Cardiac septum (tissue), 1 donor: ENCODE measurements at regions not wholly inside any gene's neighbourhood (a gene's known extent, or its start where the extent isn't known, plus 50 kb on each side); places are given as distances from the start of the nearest gene placed in this dataset.

Source experiments
- DNase-seq: peaks from one replicate; pipeline ENCODE4 v3.0.0-alpha.2; 2020; ENCODE audit warnings: low spot score
- intact Hi-C: fragments of 100-400 bp; cut with DNase I; formaldehyde crosslinking; loops from one replicate; pipeline ENCODE4 v1.14.0; 2022
- donor health status: DM: no; HTN: no; CAD: no.

DNA sequence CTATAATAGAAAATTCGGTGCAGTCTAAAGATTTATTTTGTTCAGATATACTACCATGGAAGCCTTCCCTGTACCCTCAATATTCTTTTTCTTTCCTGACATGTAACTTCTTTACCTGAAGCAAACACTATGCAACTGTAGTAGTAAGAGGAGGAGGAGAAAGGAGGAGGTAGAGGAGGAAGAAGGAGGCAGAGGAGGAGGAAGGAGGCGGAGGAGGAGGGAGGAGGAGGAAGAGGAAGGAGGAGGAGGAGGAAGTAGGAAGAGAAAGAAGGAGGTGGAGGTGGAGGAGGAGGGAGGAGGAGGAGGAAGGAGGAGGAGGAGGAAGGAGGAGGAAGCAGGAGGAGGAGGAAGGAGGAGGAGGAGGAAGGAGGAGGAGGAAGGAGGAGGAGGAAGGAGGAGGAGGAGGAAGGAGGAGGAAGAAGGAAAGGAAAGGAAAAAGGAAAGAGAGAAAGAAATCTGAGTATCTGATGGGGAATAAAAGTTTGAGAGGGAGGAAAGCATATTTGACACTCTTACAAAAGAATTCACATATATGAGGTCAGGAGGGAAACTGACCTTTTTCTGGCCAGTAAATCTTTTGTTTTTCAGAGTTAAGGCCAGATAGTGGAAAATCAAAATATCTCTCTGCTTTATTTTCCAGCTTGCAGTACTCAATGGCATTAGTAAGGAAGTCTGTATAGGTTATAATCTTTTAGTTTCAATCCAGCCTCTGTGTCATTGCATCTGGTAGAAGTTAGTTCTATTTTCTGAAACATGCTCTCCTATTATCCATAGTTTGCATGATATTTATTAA is 114.5 kb upstream of the LPAR1 start:
- intact Hi-C loops, result no loop called here

GRCh38 chr9:111151537-111151936 is 113.3 kb upstream of the LPAR1 start:
- intact Hi-C loops, result no loop called here
- DNase-seq, result no peak

More for the DNA sequence above, 114.5 kb upstream of the LPAR1 start:
- DNase-seq, result no peak

DNA sequence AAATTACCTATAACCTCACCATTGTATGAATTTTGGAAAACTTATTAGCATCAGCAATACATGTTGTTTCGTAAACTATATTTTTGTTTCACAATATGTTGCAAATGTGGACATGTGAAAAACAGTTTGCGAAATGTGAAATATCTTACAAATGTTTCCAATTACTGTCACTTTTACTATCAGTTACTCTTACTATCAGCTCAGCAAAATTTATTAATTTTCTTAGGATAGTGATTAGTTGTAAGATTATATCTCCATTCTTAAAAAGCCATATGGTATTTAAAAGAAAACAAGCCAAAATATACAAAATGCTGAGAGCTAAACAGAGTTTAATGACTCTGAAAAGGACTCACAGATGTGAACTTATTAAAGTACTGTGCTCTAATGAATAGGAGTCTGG is 111.9 kb upstream of the LPAR1 start:
- intact Hi-C loops, result no loop called here
- DNase-seq, result no peak

DNA sequence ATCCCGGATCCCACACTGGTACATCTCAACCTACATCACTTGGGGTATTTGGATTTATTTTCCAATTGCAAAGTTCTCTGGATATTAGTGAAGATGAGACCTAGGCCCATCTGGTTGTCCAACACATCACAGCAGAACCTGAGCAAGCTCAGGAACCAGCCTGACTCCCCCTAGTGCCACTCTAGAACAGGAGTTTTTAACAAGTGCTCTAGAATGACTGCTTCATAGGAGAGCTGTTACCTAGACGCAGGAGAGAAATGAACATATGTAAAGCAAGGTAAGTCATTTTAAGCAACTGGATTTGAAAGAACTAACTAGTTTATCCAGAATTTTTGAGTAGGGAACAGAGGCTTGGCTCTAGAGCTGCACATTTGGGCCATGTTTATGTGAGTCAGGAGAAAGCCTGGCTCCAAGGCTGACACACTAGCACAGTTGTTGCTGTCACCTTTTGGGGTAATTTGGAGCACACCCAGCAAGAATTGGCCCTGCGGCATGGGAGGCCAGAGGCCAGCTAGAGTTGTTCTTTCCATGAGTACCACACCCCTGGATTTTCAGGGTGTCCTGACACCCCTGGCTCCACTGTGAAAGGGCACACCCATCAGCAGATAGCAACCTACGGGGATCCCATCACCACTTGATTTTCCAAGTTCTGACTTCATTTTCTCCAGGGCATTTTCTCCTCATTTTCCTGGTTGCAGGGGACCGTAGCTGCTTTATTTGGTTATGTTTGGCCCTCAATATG is 110.9 kb upstream of the LPAR1 start:
- DNase-seq, result no peak
- intact Hi-C loops, result no loop called here

GRCh38 chr9:111148052-111149017 is 110.1 kb upstream of the LPAR1 start:
- intact Hi-C loops, result no loop called here
- no peak for DNase-seq

DNA sequence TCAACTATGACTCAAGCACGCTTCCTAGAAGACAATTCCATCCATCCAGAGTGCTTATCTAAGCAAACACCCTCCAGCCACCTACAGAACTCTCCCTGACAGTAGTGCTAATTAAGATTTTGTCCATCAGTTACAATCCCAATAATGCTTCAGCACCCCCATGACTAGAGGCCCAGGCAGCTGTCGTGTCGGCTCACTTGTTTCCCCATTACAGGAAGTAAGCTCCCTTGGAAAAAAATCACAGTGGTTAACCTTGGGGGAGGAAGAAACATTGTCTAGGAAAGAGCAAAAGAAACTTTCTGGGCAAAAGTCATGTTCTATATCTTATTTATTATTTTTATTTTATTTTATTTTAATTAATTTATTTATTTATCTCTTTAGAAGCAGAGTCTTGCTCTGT is 108.8 kb upstream of the LPAR1 start:
- DNase-seq, result no peak
- intact Hi-C loops, result no loop called here

DNA sequence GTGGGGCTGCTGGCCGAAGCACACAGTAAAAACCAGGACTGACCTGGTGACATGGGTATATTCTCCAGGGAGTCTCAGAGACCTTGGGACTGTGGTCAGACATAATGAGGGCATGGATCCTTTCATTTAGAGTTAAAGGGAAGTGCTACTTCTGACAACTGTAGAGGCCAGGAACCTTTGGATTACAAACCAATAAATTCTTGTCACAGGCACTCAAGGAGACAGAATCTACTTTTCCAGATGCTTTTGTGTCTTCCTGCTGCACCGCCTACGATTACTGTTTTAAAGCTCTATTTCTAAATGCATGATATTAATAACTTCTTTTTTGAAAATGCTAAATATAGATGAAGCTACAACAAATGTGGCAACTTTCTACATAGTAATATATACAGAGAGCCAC is 106.5 kb upstream of the LPAR1 start:
- intact Hi-C loops, result no loop called here
- no peak for DNase-seq

GRCh38 chr9:111136180-111136579 is 97.9 kb upstream of the LPAR1 start:
- DNase-seq, result no peak
- intact Hi-C loops, result no loop called here

DNA sequence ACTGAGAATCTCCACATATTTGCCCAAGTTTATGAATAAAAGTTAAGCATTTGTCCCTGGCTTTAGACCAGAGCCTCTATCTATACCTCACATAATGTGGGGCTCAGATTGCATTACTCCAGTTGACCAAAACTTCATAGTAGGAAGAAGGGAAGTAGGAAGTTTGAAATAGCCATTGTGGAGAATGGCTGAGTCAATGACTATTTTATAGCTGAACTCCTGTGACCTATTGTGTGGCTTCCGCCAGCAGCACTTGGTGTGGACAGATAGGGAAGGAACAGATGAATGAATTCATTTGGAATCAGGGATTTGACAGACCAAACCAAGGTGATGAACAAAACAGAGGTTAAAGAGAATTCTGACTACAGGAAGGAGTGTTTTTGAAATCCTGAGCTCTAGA is 92.9 kb upstream of the LPAR1 start:
- DNase-seq, result no peak
- intact Hi-C loops, result no loop called here

- no peak for DNase-seq
Observed at GRCh38 chr9:111120526-111120925, 82.3 kb upstream of the LPAR1 start.

DNA sequence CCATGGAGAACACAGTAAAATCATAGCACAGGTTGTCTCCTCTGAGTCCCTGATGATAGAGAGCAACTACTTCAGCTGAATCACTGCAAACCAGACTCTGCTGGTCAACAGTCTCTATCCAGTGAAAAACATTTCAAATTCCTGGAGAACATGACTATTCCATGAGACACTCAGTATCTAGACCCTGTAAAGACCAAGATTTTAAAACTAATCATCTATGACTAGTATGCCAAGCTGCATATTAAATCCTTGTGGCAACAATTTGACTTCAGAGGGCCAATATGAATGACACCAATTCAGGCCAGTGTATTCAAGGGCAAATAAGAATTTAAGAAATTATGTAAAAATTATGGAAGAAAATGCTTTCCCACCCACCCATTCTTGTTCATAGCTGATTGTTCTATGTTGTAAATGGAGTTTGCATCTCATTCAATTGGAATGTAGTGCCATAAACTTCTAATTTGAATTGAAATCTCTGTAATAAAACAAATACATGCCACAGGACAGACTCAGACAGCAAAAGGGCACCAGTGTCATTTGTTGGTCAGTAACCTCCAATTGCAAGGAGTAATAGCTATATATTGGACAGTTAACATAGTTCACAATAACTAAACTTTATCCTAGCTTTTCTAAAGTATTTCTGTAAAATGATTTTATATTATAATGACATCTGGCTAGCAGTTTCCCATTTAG is 80.1 kb upstream of the LPAR1 start:
- intact Hi-C loops, result no loop called here
- DNase-seq, result no peak

More at GRCh38 chr9:111120526-111120925, 82.3 kb upstream of the LPAR1 start:
- intact Hi-C loops, result no loop called here

GRCh38 chr9:111114486-111114885 is 76.2 kb upstream of the LPAR1 start:
- no peak for DNase-seq
- intact Hi-C loops, result no loop called here

GRCh38 chr9:111113712-111114111 is 75.4 kb upstream of the LPAR1 start:
- intact Hi-C loops, result no loop called here
- no peak for DNase-seq

DNA sequence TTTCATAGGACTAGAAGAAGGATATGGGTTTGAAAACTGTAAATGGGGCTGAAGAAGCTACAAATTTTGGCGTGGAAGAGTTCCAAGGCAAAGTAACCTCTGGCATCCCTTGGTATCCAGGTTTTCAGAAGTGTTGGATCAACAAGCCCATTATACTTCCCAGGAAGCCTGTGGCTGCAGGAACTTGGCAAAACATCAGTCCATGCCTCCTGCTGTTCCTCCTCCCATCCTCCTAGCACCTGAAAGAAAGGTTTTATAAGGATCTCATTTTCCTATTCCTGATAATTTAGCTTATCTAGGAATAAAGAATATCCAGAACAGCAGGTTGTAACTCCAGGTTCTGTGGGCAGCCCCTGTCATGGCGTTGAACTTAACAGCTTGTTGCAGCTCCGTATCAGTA is 72.5 kb upstream of the LPAR1 start:
- intact Hi-C loops, result no loop called here
- no peak for DNase-seq

GRCh38 chr9:111108946-111109345 is 70.7 kb upstream of the LPAR1 start:
- intact Hi-C loops, result no loop called here
- no peak for DNase-seq

- DNase-seq, result no peak
- intact Hi-C loops, result no loop called here
Observed at GRCh38 chr9:111107141-111107540, 68.9 kb upstream of the LPAR1 start.

DNA sequence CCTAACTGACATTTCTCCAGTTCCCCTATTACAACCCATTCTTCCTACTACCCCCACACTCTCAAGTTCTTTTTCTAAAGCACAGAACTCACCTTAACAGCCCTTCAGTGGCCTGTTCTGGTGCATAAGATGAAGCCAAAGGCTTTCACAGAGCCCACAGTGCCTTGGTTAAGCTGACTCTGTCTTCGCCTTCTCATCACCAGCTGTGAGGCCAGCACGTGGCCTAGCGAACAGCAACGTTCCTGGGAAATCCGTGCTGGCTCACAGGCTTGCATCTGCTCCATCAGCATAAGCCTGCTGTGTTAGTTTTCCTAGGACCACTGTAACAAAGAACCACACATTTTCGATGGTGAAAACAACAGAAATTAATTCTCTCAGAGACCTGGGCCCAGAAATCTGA is 67.9 kb upstream of the LPAR1 start:
- no peak for DNase-seq
- intact Hi-C loops, result no loop called here

GRCh38 chr9:111102793-111103464 is 64.7 kb upstream of the LPAR1 start:
- no peak for DNase-seq

More at GRCh38 chr9:111102793-111103464, 64.7 kb upstream of the LPAR1 start:
- intact Hi-C loops, result no loop called here
